ENCODE measurements at regions not wholly inside any gene's neighbourhood (a gene's known extent, or its start where the extent isn't known, plus 50 kb on each side); places are given as distances from the start of the nearest gene placed in this dataset.

GRCh38 chr2:14743861-14744260, 111.3 kb downstream of the LRATD1 start (continued):
- TF ChIP-seq CTCF (conservative IDR thresholded peaks at IDR 0.05; ENCODE audit: low read depth in 2 of 2) (no peak), EZH2 (IDR thresholded peaks at IDR 0.05; ENCODE audit: low read depth, unreplicated experiment) (no peak), ZNF114 (CRISPR knock-in tag; IDR thresholded peaks at IDR 0.05) (no peak)

GRCh38 chr2:14745288-14746076, 113.0 kb downstream of the LRATD1 start:
- H3K4me1 Mint-ChIP-seq, result no peaks in the 10 kb centered on the region
- no peak overlapping the region for H3K4me3 ChIP-seq
- no peaks in the 10 kb centered on the region for H4K20me1 ChIP-seq (replicated peaks; ENCODE audit: insufficient read depth)
- no peaks in the 10 kb centered on the region for H3K36me3 Mint-ChIP-seq (ENCODE audit: low read depth)
- DNase-seq (ENCODE audit: low spot score), result no peak
- peaks cover 2% of the 10 kb centered on the region; the same call in 1 of the 3 replicates for H3K9me3 Mint-ChIP-seq
- H3K4me3 Mint-ChIP-seq, result no peak overlapping the region
- no peaks in the 10 kb centered on the region for H3K4me1 ChIP-seq (ENCODE audit: insufficient read depth)
- H3F3A ChIP-seq (replicated peaks; ENCODE audit: low read depth), result no peaks in the 10 kb centered on the region
- no peak overlapping the region for H3K4me2 ChIP-seq
- H3K27me3 ChIP-seq (ENCODE audit: insufficient read depth), result no peaks in the 10 kb centered on the region
- H3K79me2 ChIP-seq (replicated peaks; ENCODE audit: insufficient read depth), result no peaks in the 10 kb centered on the region
- H3K36me3 ChIP-seq (ENCODE audit: insufficient read depth), result no peaks in the 10 kb centered on the region; the same call in 1 of the 2 replicates
- no peaks in the 10 kb centered on the region; the same call in 1 of the 2 replicates for H3K9me2 ChIP-seq (ENCODE audit: insufficient read depth)
- no peak overlapping the region for H3K27ac ChIP-seq (ENCODE audit: low read depth)
- H2AFZ ChIP-seq, result no peak overlapping the region
- ATAC-seq, result no peak
- no peak overlapping the region for H3K27ac Mint-ChIP-seq
- H3K27me3 Mint-ChIP-seq (ENCODE audit: insufficient read depth, low read depth, poor library complexity), result peaks cover 1% of the 10 kb centered on the region
- TF ChIP-seq NANOG (IDR thresholded peaks at IDR 0.05; ENCODE audit: borderline replicate concordance) (no peak), STAT1 (IDR thresholded peaks at IDR 0.05; ENCODE audit: unreplicated experiment) (no peak), POLR2AphosphoS5 (IDR thresholded peaks at IDR 0.05; ENCODE audit: low read depth) (no peak), ZNF462 (CRISPR knock-in tag; IDR thresholded peaks at IDR 0.05) (no peak), REST (IDR thresholded peaks at IDR 0.05; ENCODE audit: unreplicated experiment) (no peak), JUNB (IDR thresholded peaks at IDR 0.05; ENCODE audit: unreplicated experiment) (no peak), CREB1 (CRISPR knock-in tag; IDR thresholded peaks at IDR 0.05; ENCODE audit: low read depth) (no peak), ETS1 (IDR thresholded peaks at IDR 0.05) (no peak), ZNF331 (CRISPR knock-in tag; IDR thresholded peaks at IDR 0.05; ENCODE audit: low read depth) (no peak), EZH2phosphoT487 (IDR thresholded peaks at IDR 0.05; ENCODE audit: unreplicated experiment) (no peak)

All from GM23338 (cell line).